Sigmoid colon (tissue), 6 donors: ENCODE measurements at regions not wholly inside any gene's neighbourhood (a gene's known extent, or its start where the extent isn't known, plus 50 kb on each side); places are given as distances from the start of the nearest gene placed in this dataset.

Source experiments
- DNase-seq: peaks from one replicate; pipeline ENCODE4 v3.0.0-alpha.2; 2019
- H3K27ac ChIP-seq, 4 donors: fragments of 200-600 bp; sonication (generic); one replicate each; pipeline ENCODE4 v1.5.1; 2016 to 2019; ENCODE audit warnings: mild to moderate bottlenecking in 1 of 4
- H3K27me3 ChIP-seq, 3 donors: fragments of 200-600 bp; sonication (generic); one replicate each; pipeline ENCODE4 v1.5.1; 2019; ENCODE audit warnings: mild to moderate bottlenecking in 1 of 3
- H3K36me3 ChIP-seq, 4 donors: fragments of 200-600 bp; sonication (generic); one replicate each; pipeline ENCODE4 v1.5.1; 2016 to 2019
- H3K4me1 ChIP-seq, 4 donors: fragments of 200-600 bp; sonication (generic); one replicate each; pipeline ENCODE4 v1.5.1; 2017 to 2019
- H3K4me3 ChIP-seq, 4 donors: fragments of 200-600 bp; sonication (generic); one replicate each; pipeline ENCODE4 v1.5.1; 2017 to 2019; ENCODE audit warnings: mild to moderate bottlenecking in 2 of 4, moderate library complexity in 1 of 4
- H3K9me3 ChIP-seq, 4 donors: fragments of 200-600 bp in 3 of 4; sonication (generic) in 3 of 4; one replicate each; pipeline versions ENCODE4 v1.5.1 to v1.6.1; 2013 to 2019
- CTCF ChIP-seq, 4 experiments: fragments of 450-650 bp in 3 of 4; fragments of 200-600 bp in 1 of 4; IDR thresholded peaks; one replicate each; pipeline ENCODE4 v1.5.1; 2016 to 2019; ENCODE audit warnings: antibody characterized with exemption in 4 of 4, mild to moderate bottlenecking in 3 of 4, moderate library complexity in 2 of 4
- EP300 ChIP-seq, 4 donors: sonication (generic); formaldehyde crosslinking; IDR thresholded peaks; one replicate each; pipeline ENCODE4 v1.6.1; 2017; ENCODE audit warnings: antibody characterized with exemption in 4 of 4
- POLR2A ChIP-seq, 2 donors: fragments of 450-650 bp; IDR thresholded peaks; one replicate each; pipeline ENCODE4 v1.6.1; 2016; ENCODE audit warnings: antibody characterized with exemption in 2 of 2, mild to moderate bottlenecking in 2 of 2, moderate library complexity in 2 of 2
- POLR2AphosphoS5 ChIP-seq, 4 donors: sonication (generic); formaldehyde crosslinking; IDR thresholded peaks; one replicate each; pipeline ENCODE4 v1.6.1; 2017; ENCODE audit warnings: antibody characterized with exemption in 4 of 4
- WGBS, 2 donors: extraction: QIAGEN DNeasy Blood & Tissue Kit; methylation state at CpG; one replicate each; pipeline ENCODE4 v1.1.7; 2013; 5-methylcytosine and 5-hydroxymethylcytosine counted together
- intact Hi-C: fragments of 100-400 bp; cut with DNase I; formaldehyde crosslinking; loops from one replicate; pipeline ENCODE4 v1.15.1; 2023
- donor health status: healthy with polysubstance abuse.
- donor health status: healthy.

- no peaks in the 10 kb centered on the region for H3K27me3 ChIP-seq
- no peak overlapping the region for H3K4me3 ChIP-seq
- no peak overlapping the region for H3K27ac ChIP-seq
- no peaks in the 10 kb centered on the region for H3K4me1 ChIP-seq
- no peak for TF ChIP-seq EP300 (IDR thresholded peaks at IDR 0.05)
- no peak for TF ChIP-seq CTCF (IDR thresholded peaks at IDR 0.05)
- no peak for TF ChIP-seq POLR2A (IDR thresholded peaks at IDR 0.05)
- no peak for TF ChIP-seq POLR2AphosphoS5 (IDR thresholded peaks at IDR 0.05)
- H3K36me3 ChIP-seq: no peaks in the 10 kb centered on the region
- no peaks in the 10 kb centered on the region for H3K9me3 ChIP-seq
- intact Hi-C loops: loop anchor here (5.0 to 10.0 kb wide), 2 partner anchors 705 to 1053 kb away; no protein-coding TSS in a partner anchor
- DNase-seq: no peak
- WGBS, 2 donors: 85 to 87% methylated on average over 3 of the region's 3 CpGs
Observed at GRCh38 chr18:43622024-43622423, 344.7 kb upstream of the SYT4 start.

GRCh38 chr18:43625582-43625981 lies 348.3 kb upstream of the SYT4 start:
- intact Hi-C loops: loop anchor here (10.0 kb wide), 1 partner anchor 1049 kb away; no protein-coding TSS in a partner anchor
- no peak for TF ChIP-seq CTCF (IDR thresholded peaks at IDR 0.05)
- TF ChIP-seq POLR2AphosphoS5 (IDR thresholded peaks at IDR 0.05): no peak
- TF ChIP-seq EP300 (IDR thresholded peaks at IDR 0.05): no peak
- TF ChIP-seq POLR2A (IDR thresholded peaks at IDR 0.05): no peak
- Histone ChIP-seq H3K4me1 (no peaks in the 10 kb centered on the region), H3K27me3 (no peaks in the 10 kb centered on the region), H3K4me3 (no peak overlapping the region), H3K36me3 (no peaks in the 10 kb centered on the region), H3K9me3 (no peaks in the 10 kb centered on the region), H3K27ac (no peak overlapping the region)
- no peak for DNase-seq
- 18 to 67% methylated on average over 1 of the region's 1 CpG for WGBS, 2 donors

DNA sequence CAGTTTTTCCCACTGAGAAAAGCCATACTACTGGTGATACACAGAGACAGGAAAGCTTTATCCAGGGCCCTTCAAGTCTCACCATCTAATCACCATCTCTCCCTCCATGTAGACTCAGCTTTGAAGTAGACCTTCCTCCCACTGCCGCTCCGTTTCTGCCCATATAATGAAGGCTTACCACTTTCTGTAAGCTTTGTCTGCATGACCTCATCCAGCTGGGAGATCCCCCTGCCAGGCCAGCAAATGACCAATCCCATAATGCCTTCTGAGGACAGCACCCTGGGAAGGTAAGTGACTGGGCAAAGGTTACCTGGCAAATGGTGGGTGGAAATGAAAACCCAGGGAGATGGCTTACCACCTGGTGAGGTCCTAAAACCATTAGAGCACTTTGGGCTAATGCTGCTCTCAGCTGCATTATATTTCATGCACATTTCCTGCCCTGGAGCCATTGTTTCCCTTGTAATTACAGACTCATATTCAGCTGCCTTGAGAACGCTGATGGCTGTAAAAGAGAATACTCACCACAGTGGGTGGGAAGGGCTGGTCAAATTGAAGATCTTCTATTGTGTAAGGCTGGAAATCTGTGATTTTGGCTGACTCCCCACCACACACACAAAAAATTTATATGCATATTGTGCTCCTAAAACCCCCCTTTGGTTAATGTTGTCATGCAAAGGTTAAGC lies 350.7 kb upstream of the SYT4 start:
- intact Hi-C loops: loop anchor here (10.0 kb wide), 1 partner anchor 1047 kb away; no protein-coding TSS in a partner anchor
- H3K4me1 ChIP-seq: no peaks in the 10 kb centered on the region
- no peaks in the 10 kb centered on the region for H3K9me3 ChIP-seq
- no peak overlapping the region for H3K27ac ChIP-seq
- TF ChIP-seq EP300 (IDR thresholded peaks at IDR 0.05): no peak
- no peak for TF ChIP-seq POLR2A (IDR thresholded peaks at IDR 0.05)
- no peak for TF ChIP-seq POLR2AphosphoS5 (IDR thresholded peaks at IDR 0.05)
- no peak for TF ChIP-seq CTCF (IDR thresholded peaks at IDR 0.05)
- no peaks in the 10 kb centered on the region for H3K36me3 ChIP-seq
- no peaks in the 10 kb centered on the region for H3K27me3 ChIP-seq
- WGBS, 2 donors: 61 to 85% methylated on average over 3 of the region's 3 CpGs
- no peak overlapping the region for H3K4me3 ChIP-seq
- DNase-seq: no peak

GRCh38 chr18:43634994-43635393 lies 357.7 kb upstream of the SYT4 start:
- intact Hi-C loops: no loop called here
- WGBS, 2 donors: 36 to 67% methylated on average over 2 of the region's 2 CpGs
- Histone ChIP-seq H3K4me1 (no peaks in the 10 kb centered on the region), H3K9me3 (no peaks in the 10 kb centered on the region), H3K27me3 (no peaks in the 10 kb centered on the region), H3K36me3 (no peaks in the 10 kb centered on the region), H3K27ac (no peak overlapping the region), H3K4me3 (no peak overlapping the region)
- TF ChIP-seq EP300 (IDR thresholded peaks at IDR 0.05) (no peak), POLR2AphosphoS5 (IDR thresholded peaks at IDR 0.05) (no peak), CTCF (IDR thresholded peaks at IDR 0.05) (no peak), POLR2A (IDR thresholded peaks at IDR 0.05) (no peak)
- DNase-seq: no peak

GRCh38 chr18:43635397-43635796 lies 358.1 kb upstream of the SYT4 start:
- Histone ChIP-seq H3K4me1 (no peaks in the 10 kb centered on the region), H3K4me3 (no peak overlapping the region), H3K27ac (no peak overlapping the region), H3K9me3 (no peaks in the 10 kb centered on the region), H3K27me3 (no peaks in the 10 kb centered on the region), H3K36me3 (no peaks in the 10 kb centered on the region)
- intact Hi-C loops: no loop called here
- TF ChIP-seq EP300 (IDR thresholded peaks at IDR 0.05) (no peak), POLR2A (IDR thresholded peaks at IDR 0.05) (no peak)
- 77 to 93% methylated on average over 3 of the region's 3 CpGs for WGBS, 2 donors
- no peak for DNase-seq
